Neural crest cell (in vitro differentiated cells): ENCODE measurements at regions not wholly inside any gene's neighbourhood (a gene's known extent, or its start where the extent isn't known, plus 50 kb on each side); places are given as distances from the start of the nearest gene placed in this dataset.

Experiments used
- DNase-seq: peaks from one replicate; pipeline ENCODE4 v3.0.0; 2021; ENCODE audit warnings: low read depth, mixed read lengths, low spot score
- H3K27ac Mint-ChIP-seq: one replicate; pipeline ENCODE4 v1.8.0; 2021; ENCODE audit warnings: mild to moderate bottlenecking, mixed read lengths; ENCODE audit not compliant: unreplicated experiment
- H3K27me3 Mint-ChIP-seq: 2 replicates; pipeline ENCODE4 v1.8.0; 2021; ENCODE audit warnings: low read depth, mild to moderate bottlenecking, mixed read lengths
- H3K36me3 Mint-ChIP-seq: 2 replicates; pipeline ENCODE4 v1.8.0; 2021; ENCODE audit warnings: low read depth, mild to moderate bottlenecking, mixed read lengths
- H3K4me1 Mint-ChIP-seq: 2 replicates; pipeline ENCODE4 v1.8.0; 2021; ENCODE audit warnings: mixed read lengths
- H3K4me3 Mint-ChIP-seq: one replicate; pipeline ENCODE4 v1.8.0; 2021; ENCODE audit warnings: mild to moderate bottlenecking, mixed read lengths
- H3K9me3 Mint-ChIP-seq: 2 replicates; pipeline ENCODE4 v1.8.0; 2021; ENCODE audit warnings: mixed read lengths
- TF ChIP-seq, protein P1 (sequence below): fragments of 200-600 bp; sonication (generic); conservative IDR thresholded peaks from 2 replicates; pipeline ENCODE4 v1.5.0; 2021; ENCODE audit warnings: antibody characterized with exemption, mild to moderate bottlenecking

DNA sequence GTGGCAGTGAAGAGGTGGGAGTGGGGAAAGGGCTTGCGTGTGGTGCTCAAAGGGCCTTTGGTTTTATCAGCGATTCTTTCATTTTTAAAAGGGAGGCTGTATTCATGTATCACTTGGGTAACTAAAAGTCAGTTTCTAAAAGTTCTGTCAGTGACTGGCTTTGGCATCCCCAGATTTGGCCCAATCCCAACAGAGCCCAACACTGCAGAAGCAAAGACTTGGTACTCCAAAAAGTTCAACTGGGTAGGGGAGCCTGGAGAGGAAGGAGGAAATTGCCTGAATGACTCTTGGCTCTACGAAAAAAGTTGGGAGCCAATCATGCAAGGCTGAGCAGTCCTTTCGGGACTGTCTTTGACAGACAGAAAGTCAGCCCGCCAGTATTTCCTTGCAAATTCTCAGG lies 54.5 kb upstream of the COL13A1 start:
- no peaks in the 10 kb centered on the region for H3K27me3 Mint-ChIP-seq
- H3K9me3 Mint-ChIP-seq = no peaks in the 10 kb centered on the region
- H3K36me3 Mint-ChIP-seq = no peaks in the 10 kb centered on the region
- TF ChIP-seq, protein P1, sequence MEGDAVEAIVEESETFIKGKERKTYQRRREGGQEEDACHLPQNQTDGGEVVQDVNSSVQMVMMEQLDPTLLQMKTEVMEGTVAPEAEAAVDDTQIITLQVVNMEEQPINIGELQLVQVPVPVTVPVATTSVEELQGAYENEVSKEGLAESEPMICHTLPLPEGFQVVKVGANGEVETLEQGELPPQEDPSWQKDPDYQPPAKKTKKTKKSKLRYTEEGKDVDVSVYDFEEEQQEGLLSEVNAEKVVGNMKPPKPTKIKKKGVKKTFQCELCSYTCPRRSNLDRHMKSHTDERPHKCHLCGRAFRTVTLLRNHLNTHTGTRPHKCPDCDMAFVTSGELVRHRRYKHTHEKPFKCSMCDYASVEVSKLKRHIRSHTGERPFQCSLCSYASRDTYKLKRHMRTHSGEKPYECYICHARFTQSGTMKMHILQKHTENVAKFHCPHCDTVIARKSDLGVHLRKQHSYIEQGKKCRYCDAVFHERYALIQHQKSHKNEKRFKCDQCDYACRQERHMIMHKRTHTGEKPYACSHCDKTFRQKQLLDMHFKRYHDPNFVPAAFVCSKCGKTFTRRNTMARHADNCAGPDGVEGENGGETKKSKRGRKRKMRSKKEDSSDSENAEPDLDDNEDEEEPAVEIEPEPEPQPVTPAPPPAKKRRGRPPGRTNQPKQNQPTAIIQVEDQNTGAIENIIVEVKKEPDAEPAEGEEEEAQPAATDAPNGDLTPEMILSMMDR = no peak
- H3K4me1 Mint-ChIP-seq = peaks cover 19% of the 10 kb centered on the region
- no peak overlapping the region for H3K4me3 Mint-ChIP-seq
- DNase-seq = no peak
- no peak overlapping the region for H3K27ac Mint-ChIP-seq

DNA sequence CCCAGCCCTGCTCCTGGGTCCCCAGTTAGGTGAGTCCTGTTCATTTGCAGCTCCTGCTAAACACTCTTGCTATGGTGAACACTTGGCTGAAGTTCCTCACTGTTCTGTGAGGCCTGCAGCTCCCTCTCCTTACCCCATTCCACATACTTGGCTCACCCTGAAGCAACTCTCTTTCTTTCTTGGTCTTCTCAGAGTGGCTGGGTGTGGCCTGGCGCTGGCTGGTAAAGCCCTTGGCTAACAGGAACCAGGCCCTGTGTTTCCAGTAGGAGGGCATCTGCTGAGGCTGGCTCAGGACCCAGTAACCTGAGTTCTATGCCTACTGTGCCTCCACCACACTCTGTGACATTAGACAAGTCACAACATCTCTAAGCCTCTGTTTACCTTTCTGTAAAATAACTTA lies 53.1 kb upstream of the COL13A1 start:
- Mint-ChIP-seq H3K9me3 (no peaks in the 10 kb centered on the region), H3K36me3 (no peaks in the 10 kb centered on the region), H3K27ac (no peak overlapping the region), H3K4me1 (peaks cover 19% of the 10 kb centered on the region), H3K4me3 (no peak overlapping the region), H3K27me3 (no peaks in the 10 kb centered on the region)
- no peak for DNase-seq
- TF ChIP-seq, protein P1 = no peak

DNA sequence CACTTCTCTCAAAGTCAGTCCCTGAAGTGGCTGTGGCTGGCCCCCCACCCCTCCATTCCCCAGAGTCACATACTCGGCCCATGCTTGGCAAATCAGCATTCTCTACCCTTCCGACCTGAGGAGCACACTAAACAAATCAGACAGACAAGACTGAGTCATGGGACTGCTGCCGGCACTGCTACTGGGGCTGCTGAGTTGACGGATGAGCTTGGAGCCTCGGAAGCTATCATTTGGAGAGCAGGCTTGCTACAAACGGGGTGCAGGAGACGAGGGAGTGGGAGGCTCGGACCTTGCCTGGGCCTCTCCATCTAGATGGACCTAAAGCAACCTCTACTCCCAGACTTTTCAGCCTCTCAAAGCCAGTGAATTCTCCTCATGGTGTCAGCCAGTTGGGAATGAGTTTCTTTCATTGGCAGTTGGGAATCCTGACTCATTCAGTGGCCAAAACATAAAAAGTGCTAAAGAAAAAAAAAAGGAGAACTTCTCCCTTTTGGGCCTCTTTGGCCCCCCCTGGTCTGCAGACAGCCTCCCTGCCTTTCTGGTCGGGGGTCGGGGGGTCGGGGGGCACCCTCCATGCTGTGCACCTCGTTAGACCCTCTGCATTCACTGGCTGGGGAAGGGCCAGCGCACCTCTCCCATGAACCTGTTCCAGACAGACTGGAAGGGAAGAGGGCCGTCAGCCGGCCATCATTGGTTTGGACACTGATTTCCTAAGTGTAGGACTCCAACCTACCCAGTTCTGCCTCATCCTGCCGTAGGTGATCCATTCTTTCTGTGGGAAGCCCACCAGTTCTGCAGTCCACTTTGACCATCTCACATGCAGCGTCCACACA lies 52.3 kb upstream of the COL13A1 start:
- TF ChIP-seq, protein P1 = no peak
- Mint-ChIP-seq H3K9me3 (no peaks in the 10 kb centered on the region), H3K4me1 (peaks cover 19% of the 10 kb centered on the region), H3K27me3 (no peaks in the 10 kb centered on the region), H3K4me3 (no peak overlapping the region), H3K27ac (no peak overlapping the region), H3K36me3 (no peaks in the 10 kb centered on the region)
- DNase-seq = no peak

DNA sequence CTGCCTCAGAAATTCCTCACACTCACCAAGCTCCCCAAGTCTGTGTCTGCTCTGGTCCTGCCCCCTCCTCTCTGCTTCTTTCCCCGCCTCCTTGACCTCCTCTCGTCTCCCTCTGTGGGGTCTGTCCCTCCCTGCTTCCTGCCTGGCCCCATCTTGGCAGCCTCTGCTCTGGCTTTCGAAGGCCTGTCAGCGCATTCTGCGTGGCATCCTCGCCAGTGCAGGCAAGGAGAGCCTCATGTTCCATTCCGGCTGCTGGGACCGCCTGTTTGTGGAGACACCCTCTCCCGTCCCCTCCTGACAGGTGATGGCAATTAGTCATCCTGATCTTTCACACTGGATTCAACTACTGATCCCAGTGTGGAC lies 51.7 kb upstream of the COL13A1 start:
- DNase-seq = no peak
- Mint-ChIP-seq H3K36me3 (no peaks in the 10 kb centered on the region), H3K27ac (peak overlapping the region; percentile 45), H3K4me1 (peaks cover 19% of the 10 kb centered on the region), H3K27me3 (no peaks in the 10 kb centered on the region), H3K4me3 (no peak overlapping the region), H3K9me3 (no peaks in the 10 kb centered on the region)
- TF ChIP-seq, protein P1 = no peak

- Mint-ChIP-seq H3K9me3 (no peaks in the 10 kb centered on the region), H3K27me3 (no peaks in the 10 kb centered on the region), H3K36me3 (no peaks in the 10 kb centered on the region), H3K4me1 (peaks cover 19% of the 10 kb centered on the region), H3K27ac (no peak overlapping the region), H3K4me3 (no peak overlapping the region)
- DNase-seq = no peak
- TF ChIP-seq, protein P1 = no peak
These were observed 51.0 kb upstream of the COL13A1 start for GRCh38 chr10:69750725-69751124.
